Spleen (tissue), 11 donors: ENCODE measurements at regions not wholly inside any gene's neighbourhood (a gene's known extent, or its start where the extent isn't known, plus 50 kb on each side); places are given as distances from the start of the nearest gene placed in this dataset.

Experiments used
- DNase-seq: peaks from one replicate; pipeline ENCODE4 v3.0.0-alpha.2; 2020
- H3K27ac ChIP-seq, 8 donors: fragments of 200-600 bp; sonication (generic) in 7 of 8; 1 replicate in 4 of 8; 2 replicates in 4 of 8; pipeline versions ENCODE4 v1.5.0 to v1.8.0; 2016 to 2021; ENCODE audit warnings: inconsistent platforms in 4 of 8, mild to moderate bottlenecking in 4 of 8, moderate library complexity in 1 of 8
- H3K27me3 ChIP-seq, 7 donors: fragments of 200-600 bp; sonication (generic) in 6 of 7; replicated peaks in 1 of 7; 1 replicate in 4 of 7; 2 replicates in 3 of 7; pipeline versions ENCODE4 v1.5.0 to v1.8.0; 2016 to 2021; ENCODE audit warnings: inconsistent platforms in 3 of 7, mild to moderate bottlenecking in 1 of 7
- H3K36me3 ChIP-seq, 6 donors: fragments of 200-600 bp; sonication (generic) in 5 of 6; 1 replicate in 4 of 6; 2 replicates in 2 of 6; pipeline versions ENCODE4 v1.5.0 to v1.8.0; 2016 to 2021; ENCODE audit warnings: inconsistent platforms in 2 of 6
- H3K4me1 ChIP-seq, 6 donors: fragments of 200-600 bp; sonication (generic) in 5 of 6; 1 replicate in 3 of 6; 2 replicates in 3 of 6; pipeline versions ENCODE4 v1.5.0 to v1.8.0; 2016 to 2021; ENCODE audit warnings: inconsistent platforms in 3 of 6
- H3K4me3 ChIP-seq, 8 donors: fragments of 200-600 bp; sonication (generic) in 7 of 8; 1 replicate in 4 of 8; 2 replicates in 4 of 8; pipeline versions ENCODE4 v1.5.0 to v1.8.0; 2016 to 2021; ENCODE audit warnings: inconsistent platforms in 4 of 8, mild to moderate bottlenecking in 4 of 8, moderate library complexity in 2 of 8
- H3K9me3 ChIP-seq, 8 donors: fragments of 200-600 bp; sonication (generic) in 7 of 8; 1 replicate in 4 of 8; 2 replicates in 4 of 8; pipeline versions ENCODE4 v1.5.0 to v1.8.0; 2016 to 2021; ENCODE audit warnings: inconsistent platforms in 4 of 8
- POLR2A ChIP-seq, 3 donors: fragments of 450-650 bp; IDR thresholded peaks; one replicate each; pipeline ENCODE4 v1.5.1; 2017; ENCODE audit warnings: antibody characterized with exemption in 3 of 3, mild to moderate bottlenecking in 1 of 3
- POLR2AphosphoS5 ChIP-seq, 3 donors: sonication (generic); formaldehyde crosslinking; IDR thresholded peaks; one replicate each; pipeline ENCODE4 v1.5.1; 2017; ENCODE audit warnings: antibody characterized with exemption in 3 of 3
- WGBS, 5 donors: extraction: QIAGEN DNeasy Blood & Tissue Kit in 3 of 5; methylation state at CpG; one replicate each; pipeline versions ENCODE4 v1.1.5 to v1.1.7; 2013 to 2018; 5-methylcytosine and 5-hydroxymethylcytosine counted together
- intact Hi-C: fragments of 100-400 bp; cut with DNase I; formaldehyde crosslinking; loops from one replicate; pipeline ENCODE4 v1.15.0; 2023; ENCODE audit warnings: low total_unique reads
- TF ChIP-seq, protein P1 (sequence below), 11 experiments: fragments of 200-600 bp in 7 of 11; fragments of 450-650 bp in 4 of 11; sonication (generic) in 4 of 11; IDR thresholded peaks in 8 of 11; conservative IDR thresholded peaks in 3 of 11; 1 replicate in 7 of 11; 2 replicates in 4 of 11; pipeline versions ENCODE4 v1.4.0 to v1.8.0; 2016 to 2021; ENCODE audit warnings: antibody characterized with exemption in 11 of 11, inconsistent platforms in 4 of 11, mild to moderate bottlenecking in 1 of 11
- donor health status: healthy with polysubstance abuse.
- donor health status: DM: no; HTN: no; CAD: no; lungs with moderate emphysema.
- donor health status: DM: no; HTN: no; CAD: no.
- donor health status: Bipolar disorder and iron deficiency.
- donor health status: healthy.
- donor health status: DM: no; HTN: no; CAD: no.
- donor health status: DM: yes; HTN: yes; CAD: no.

DNA sequence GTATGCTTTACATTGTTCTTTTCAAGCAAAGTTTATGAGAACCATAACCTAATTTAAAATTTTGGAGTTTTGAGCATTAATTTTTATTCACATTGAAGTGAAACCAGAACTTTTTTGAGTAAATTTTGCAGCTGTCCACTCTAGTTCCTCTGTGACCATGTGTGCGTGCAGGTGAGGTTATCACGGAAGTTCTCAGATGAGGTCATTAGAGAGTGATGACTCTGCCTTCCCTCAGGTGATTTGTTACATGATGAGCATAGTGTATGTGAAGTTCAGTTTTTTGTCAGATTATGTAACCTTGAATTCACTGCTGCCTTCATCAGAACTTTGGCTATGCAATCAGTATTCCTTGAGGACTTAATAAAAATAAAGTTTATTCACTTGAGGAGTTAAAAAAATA, 828.2 kb downstream of the ADGRL2 start:
- intact Hi-C loops = no loop called here
- 82 to 93% (median 86%) methylated on average over 2 of the region's 2 CpGs for WGBS, 5 donors
- Histone ChIP-seq H3K27ac (no peak overlapping the region), H3K4me1 (no peaks in the 10 kb centered on the region), H3K4me3 (no peak overlapping the region), H3K36me3 (no peaks in the 10 kb centered on the region), H3K9me3 (peaks cover 5 to 34% (median 24%) of the 10 kb centered on the region in 8 donors), H3K27me3 (no peaks in the 10 kb centered on the region)
- TF ChIP-seq POLR2A (IDR thresholded peaks at IDR 0.05) = no peak
- no peak for TF ChIP-seq POLR2AphosphoS5 (IDR thresholded peaks at IDR 0.05)
- TF ChIP-seq, protein P1, sequence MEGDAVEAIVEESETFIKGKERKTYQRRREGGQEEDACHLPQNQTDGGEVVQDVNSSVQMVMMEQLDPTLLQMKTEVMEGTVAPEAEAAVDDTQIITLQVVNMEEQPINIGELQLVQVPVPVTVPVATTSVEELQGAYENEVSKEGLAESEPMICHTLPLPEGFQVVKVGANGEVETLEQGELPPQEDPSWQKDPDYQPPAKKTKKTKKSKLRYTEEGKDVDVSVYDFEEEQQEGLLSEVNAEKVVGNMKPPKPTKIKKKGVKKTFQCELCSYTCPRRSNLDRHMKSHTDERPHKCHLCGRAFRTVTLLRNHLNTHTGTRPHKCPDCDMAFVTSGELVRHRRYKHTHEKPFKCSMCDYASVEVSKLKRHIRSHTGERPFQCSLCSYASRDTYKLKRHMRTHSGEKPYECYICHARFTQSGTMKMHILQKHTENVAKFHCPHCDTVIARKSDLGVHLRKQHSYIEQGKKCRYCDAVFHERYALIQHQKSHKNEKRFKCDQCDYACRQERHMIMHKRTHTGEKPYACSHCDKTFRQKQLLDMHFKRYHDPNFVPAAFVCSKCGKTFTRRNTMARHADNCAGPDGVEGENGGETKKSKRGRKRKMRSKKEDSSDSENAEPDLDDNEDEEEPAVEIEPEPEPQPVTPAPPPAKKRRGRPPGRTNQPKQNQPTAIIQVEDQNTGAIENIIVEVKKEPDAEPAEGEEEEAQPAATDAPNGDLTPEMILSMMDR (IDR thresholded peaks at IDR 0.05 in 8 of 11, conservative IDR thresholded peaks at IDR 0.05 in 3 of 11) = no peak
- no peak for DNase-seq

DNA sequence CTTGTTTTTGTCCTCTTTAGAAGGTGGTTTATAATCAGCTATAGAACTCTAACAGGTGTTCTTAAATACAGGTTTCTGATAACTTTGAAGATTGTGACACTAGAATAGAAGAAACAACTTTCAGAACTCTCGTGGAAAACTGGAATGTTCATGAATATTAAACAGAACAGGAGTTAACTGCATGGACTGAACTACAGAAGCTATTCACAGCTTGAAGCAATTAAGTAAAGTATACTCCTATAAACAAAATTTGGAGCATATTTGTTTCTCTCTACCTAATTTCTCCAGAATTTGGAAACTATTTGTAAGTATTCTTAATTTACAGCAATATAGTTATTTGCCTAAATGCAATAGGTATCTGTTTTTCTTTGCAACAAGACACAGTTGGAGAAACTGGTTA, 824.8 kb downstream of the ADGRL2 start:
- Histone ChIP-seq H3K27ac (no peak overlapping the region), H3K36me3 (no peaks in the 10 kb centered on the region), H3K27me3 (no peaks in the 10 kb centered on the region), H3K9me3 (peaks cover 5 to 47% (median 26%) of the 10 kb centered on the region in 8 donors), H3K4me3 (no peak overlapping the region), H3K4me1 (no peaks in the 10 kb centered on the region)
- 69 to 84% (median 76%) methylated on average over 1 of the region's 1 CpG for WGBS, 5 donors
- intact Hi-C loops = no loop called here
- TF ChIP-seq POLR2AphosphoS5 (IDR thresholded peaks at IDR 0.05) (no peak), POLR2A (IDR thresholded peaks at IDR 0.05) (no peak)
- TF ChIP-seq, protein P1 (IDR thresholded peaks at IDR 0.05 in 8 of 11, conservative IDR thresholded peaks at IDR 0.05 in 3 of 11) = no peak
- DNase-seq = no peak

DNA sequence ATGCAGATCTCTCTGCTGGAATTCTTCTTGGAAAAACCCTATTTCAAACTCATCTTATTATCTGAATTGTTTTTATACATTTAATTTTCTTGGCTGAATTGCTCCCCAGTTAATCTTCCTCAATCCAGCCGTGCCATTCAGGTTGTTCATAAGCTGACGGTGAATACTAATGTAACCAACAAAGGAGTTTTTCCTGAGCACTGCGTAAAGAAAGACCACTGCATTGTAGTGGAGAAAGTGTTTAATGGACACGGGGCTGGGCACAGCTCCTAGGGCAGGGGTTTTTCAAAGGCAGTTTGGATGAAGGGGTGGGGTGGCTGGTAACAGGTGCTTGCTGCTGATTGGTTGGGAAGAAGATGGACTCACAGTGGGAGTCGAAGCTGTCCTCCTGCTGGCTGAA, 820.3 kb downstream of the ADGRL2 start:
- Histone ChIP-seq H3K4me3 (no peak overlapping the region), H3K36me3 (no peaks in the 10 kb centered on the region), H3K4me1 (no peaks in the 10 kb centered on the region), H3K9me3 (peaks cover 5 to 33% (median 20%) of the 10 kb centered on the region in 8 donors), H3K27ac (no peak overlapping the region), H3K27me3 (no peaks in the 10 kb centered on the region)
- intact Hi-C loops = no loop called here
- TF ChIP-seq, protein P1 (IDR thresholded peaks at IDR 0.05 in 8 of 11, conservative IDR thresholded peaks at IDR 0.05 in 3 of 11) = no peak
- TF ChIP-seq POLR2AphosphoS5 (IDR thresholded peaks at IDR 0.05) (no peak), POLR2A (IDR thresholded peaks at IDR 0.05) (no peak)
- no peak for DNase-seq
- WGBS, 5 donors = 88 to 95% (median 92%) methylated on average over 5 of the region's 5 CpGs

DNA sequence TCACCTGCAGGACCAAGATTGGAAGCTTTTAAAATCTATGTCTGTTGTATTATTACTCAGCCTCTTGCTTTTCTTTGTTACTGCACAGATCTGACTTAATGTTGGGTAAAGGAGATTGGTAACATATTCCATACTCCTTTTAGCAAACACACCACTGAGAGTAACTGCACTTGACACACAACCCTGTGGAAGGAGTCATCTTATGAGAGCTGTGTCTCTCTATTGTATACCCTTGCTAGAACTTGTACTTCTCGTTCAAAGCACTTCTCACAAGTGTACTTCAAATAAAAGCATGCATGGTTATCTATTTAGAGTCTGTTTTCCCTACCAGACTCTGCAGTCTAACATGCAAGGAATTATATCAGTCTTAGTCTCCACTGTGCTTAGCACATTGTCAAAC, 813.4 kb downstream of the ADGRL2 start:
- Histone ChIP-seq H3K27me3 (no peaks in the 10 kb centered on the region), H3K9me3 (no peaks in the 10 kb centered on the region), H3K4me3 (no peak overlapping the region), H3K4me1 (no peaks in the 10 kb centered on the region), H3K36me3 (no peaks in the 10 kb centered on the region), H3K27ac (no peak overlapping the region)
- intact Hi-C loops = no loop called here
- DNase-seq = no peak
- WGBS, 5 donors = 54 to 77% (median 64%) methylated on average over 1 of the region's 1 CpG
- no peak for TF ChIP-seq POLR2A (IDR thresholded peaks at IDR 0.05)
- no peak for TF ChIP-seq POLR2AphosphoS5 (IDR thresholded peaks at IDR 0.05)
- TF ChIP-seq, protein P1 (IDR thresholded peaks at IDR 0.05 in 8 of 11, conservative IDR thresholded peaks at IDR 0.05 in 3 of 11) = no peak
